Neural progenitor cell (in vitro differentiated cells): ENCODE measurements at regions not wholly inside any gene's neighbourhood (a gene's known extent, or its start where the extent isn't known, plus 50 kb on each side); places are given as distances from the start of the nearest gene placed in this dataset.
A peak's percentile ranks its signal among the peaks of the same experiment; 100 is the strongest.

Source experiments
- DNase-seq: peaks from one replicate; pipeline ENCODE4 v3.0.0-alpha.2; 2016; ENCODE audit warnings: low spot score
- H2AFZ ChIP-seq: fragments of 200-600 bp; sonication (generic); replicated peaks from 2 replicates; pipeline ENCODE4 v1.6.1; 2016; ENCODE audit warnings: antibody characterized with exemption
- H3F3A ChIP-seq: fragments of 200-600 bp; sonication (generic); 2 replicates; pipeline ENCODE4 v1.6.1; 2016; ENCODE audit warnings: antibody characterized with exemption, low read depth
- H3K27ac ChIP-seq: fragments of 200-600 bp; sonication (generic); 2 replicates; pipeline ENCODE4 v1.5.1; 2016; ENCODE audit warnings: mild to moderate bottlenecking
- H3K27me3 ChIP-seq: fragments of 200-600 bp; sonication (generic); 2 replicates; pipeline ENCODE4 v1.6.1; 2016; ENCODE audit warnings: mild to moderate bottlenecking, moderate library complexity
- H3K36me3 ChIP-seq: fragments of 200-600 bp; sonication (generic); 2 replicates; pipeline ENCODE4 v1.5.1; 2016
- H3K4me1 ChIP-seq: fragments of 200-600 bp; sonication (generic); 2 replicates; pipeline ENCODE4 v1.6.1; 2016; ENCODE audit warnings: mixed run types
- H3K4me2 ChIP-seq: fragments of 200-600 bp; sonication (generic); 2 replicates; pipeline ENCODE4 v1.6.1; 2016
- H3K4me3 ChIP-seq: fragments of 200-600 bp; sonication (generic); 2 replicates; pipeline ENCODE4 v1.5.1; 2016
- H3K79me2 ChIP-seq: fragments of 200-600 bp; sonication (generic); 2 replicates; pipeline ENCODE4 v1.6.1; 2016; ENCODE audit warnings: low read depth
- H3K9ac ChIP-seq: fragments of 200-600 bp; sonication (generic); 2 replicates; pipeline ENCODE4 v1.6.1; 2016
- H3K9me3 ChIP-seq: fragments of 200-600 bp; sonication (generic); 2 replicates; pipeline ENCODE4 v1.5.1; 2016; ENCODE audit warnings: low read depth
- H4K20me1 ChIP-seq: fragments of 200-600 bp; sonication (generic); 2 replicates; pipeline ENCODE4 v1.6.1; 2016; ENCODE audit warnings: low read depth
- H3K27ac Mint-ChIP-seq: 3 replicates; pipeline ENCODE4 v1.8.0; 2021; ENCODE audit warnings: mixed read lengths
- H3K27me3 Mint-ChIP-seq: 2 replicates; pipeline ENCODE4 v1.8.0; 2022; ENCODE audit warnings: low read depth, mild to moderate bottlenecking, inconsistent platforms, moderate library complexity, mixed read lengths; ENCODE audit not compliant: insufficient read depth
- H3K36me3 Mint-ChIP-seq: 3 replicates; pipeline ENCODE4 v1.8.0; 2021; ENCODE audit warnings: mixed read lengths
- H3K4me1 Mint-ChIP-seq: 3 replicates; pipeline ENCODE4 v1.8.0; 2021; ENCODE audit warnings: mixed read lengths
- H3K4me3 Mint-ChIP-seq: 3 replicates; pipeline ENCODE4 v1.8.0; 2021; ENCODE audit warnings: mild to moderate bottlenecking, moderate library complexity, mixed read lengths
- H3K9me3 Mint-ChIP-seq: 3 replicates; pipeline ENCODE4 v1.8.0; 2020; ENCODE audit warnings: mixed read lengths
- EZH2 ChIP-seq: fragments of 200-600 bp; sonication (generic); IDR thresholded peaks from 2 replicates; pipeline ENCODE4 v1.6.1; 2017; ENCODE audit warnings: antibody characterized with exemption, mild to moderate bottlenecking, moderate library complexity
- EZH2phosphoT487 ChIP-seq: fragments of 200-600 bp; sonication (generic); IDR thresholded peaks from 2 replicates; pipeline ENCODE4 v1.6.1; 2017; ENCODE audit warnings: antibody characterized with exemption
- TF ChIP-seq, protein P1 (sequence below): fragments of 200-600 bp; sonication (generic); IDR thresholded peaks from 2 replicates; pipeline ENCODE4 v1.5.1; 2017; ENCODE audit warnings: antibody characterized with exemption, mild to moderate bottlenecking

DNA sequence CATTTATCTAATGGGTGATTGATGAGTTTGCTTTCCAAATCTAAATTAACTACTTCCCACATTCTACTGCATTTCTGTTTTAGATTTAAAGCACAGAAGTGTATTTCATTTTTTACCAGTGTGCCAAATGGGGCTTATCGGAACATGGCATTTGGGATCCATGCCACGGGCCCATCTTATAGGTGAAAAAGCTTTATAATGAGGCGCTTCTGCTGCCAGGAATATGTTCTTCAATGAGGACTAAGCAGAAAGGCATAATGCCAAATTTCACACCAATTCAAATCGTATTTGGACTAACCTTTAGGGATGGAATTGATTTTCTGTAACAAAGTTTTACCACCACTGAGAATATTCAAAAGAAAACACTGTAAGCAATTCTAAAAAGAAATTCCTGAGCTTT lies 803.5 kb upstream of the FLRT2 start:
- no peaks in the 10 kb centered on the region for H3K79me2 ChIP-seq
- H3K27me3 ChIP-seq, result no peaks in the 10 kb centered on the region
- TF ChIP-seq, protein P1, sequence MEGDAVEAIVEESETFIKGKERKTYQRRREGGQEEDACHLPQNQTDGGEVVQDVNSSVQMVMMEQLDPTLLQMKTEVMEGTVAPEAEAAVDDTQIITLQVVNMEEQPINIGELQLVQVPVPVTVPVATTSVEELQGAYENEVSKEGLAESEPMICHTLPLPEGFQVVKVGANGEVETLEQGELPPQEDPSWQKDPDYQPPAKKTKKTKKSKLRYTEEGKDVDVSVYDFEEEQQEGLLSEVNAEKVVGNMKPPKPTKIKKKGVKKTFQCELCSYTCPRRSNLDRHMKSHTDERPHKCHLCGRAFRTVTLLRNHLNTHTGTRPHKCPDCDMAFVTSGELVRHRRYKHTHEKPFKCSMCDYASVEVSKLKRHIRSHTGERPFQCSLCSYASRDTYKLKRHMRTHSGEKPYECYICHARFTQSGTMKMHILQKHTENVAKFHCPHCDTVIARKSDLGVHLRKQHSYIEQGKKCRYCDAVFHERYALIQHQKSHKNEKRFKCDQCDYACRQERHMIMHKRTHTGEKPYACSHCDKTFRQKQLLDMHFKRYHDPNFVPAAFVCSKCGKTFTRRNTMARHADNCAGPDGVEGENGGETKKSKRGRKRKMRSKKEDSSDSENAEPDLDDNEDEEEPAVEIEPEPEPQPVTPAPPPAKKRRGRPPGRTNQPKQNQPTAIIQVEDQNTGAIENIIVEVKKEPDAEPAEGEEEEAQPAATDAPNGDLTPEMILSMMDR, result no peak
- no peak for TF ChIP-seq EZH2
- TF ChIP-seq EZH2phosphoT487, result no peak
- Mint-ChIP-seq H3K4me3 (no peak overlapping the region), H3K27me3 (no peaks in the 10 kb centered on the region), H3K27ac (no peak overlapping the region), H3K4me1 (no peaks in the 10 kb centered on the region), H3K9me3 (no peaks in the 10 kb centered on the region), H3K36me3 (no peaks in the 10 kb centered on the region)
- no peak overlapping the region for H3K4me2 ChIP-seq
- no peaks in the 10 kb centered on the region for H3K4me1 ChIP-seq
- H3K9ac ChIP-seq, result no peak overlapping the region
- no peaks in the 10 kb centered on the region for H4K20me1 ChIP-seq
- no peaks in the 10 kb centered on the region for H3F3A ChIP-seq
- no peak overlapping the region for H2AFZ ChIP-seq
- no peak overlapping the region for H3K27ac ChIP-seq
- H3K9me3 ChIP-seq, result no peaks in the 10 kb centered on the region
- DNase-seq, result no peak
- H3K36me3 ChIP-seq, result no peaks in the 10 kb centered on the region
- no peak overlapping the region for H3K4me3 ChIP-seq

DNA sequence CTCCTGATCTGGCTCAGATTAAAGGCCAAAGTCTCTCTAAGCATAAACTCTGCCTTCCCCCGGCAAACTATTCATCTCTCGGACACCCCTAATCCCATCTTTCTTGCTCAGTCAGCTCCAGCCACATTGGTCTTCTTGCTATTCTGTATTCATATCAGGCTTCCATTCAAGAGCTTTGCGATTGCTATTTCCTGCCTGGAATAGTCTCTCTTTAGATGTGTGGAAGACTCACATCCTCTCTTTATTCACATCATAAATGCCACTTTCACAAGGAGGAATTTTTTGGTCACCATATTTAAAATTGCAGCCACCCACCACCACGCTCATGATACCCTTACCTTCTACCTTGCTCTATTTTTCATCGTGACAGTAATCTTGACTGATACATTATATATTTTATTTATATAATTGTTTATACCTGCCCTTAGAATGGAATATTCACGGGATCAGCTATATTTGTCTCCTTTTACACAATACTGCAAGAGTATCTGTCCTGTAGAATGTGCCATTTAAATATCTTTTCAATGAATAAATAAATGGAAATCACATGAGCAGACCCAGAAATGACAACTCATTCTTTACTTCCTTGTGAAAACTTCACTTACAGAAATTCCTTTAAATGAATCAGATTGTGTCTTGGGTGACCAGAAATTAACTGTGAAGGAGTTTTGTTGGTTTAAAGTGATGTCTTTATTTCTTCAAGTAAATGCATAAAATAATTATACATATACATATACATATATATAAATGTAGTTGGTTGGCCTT lies 780.6 kb upstream of the FLRT2 start:
- TF ChIP-seq EZH2, result no peak
- TF ChIP-seq EZH2phosphoT487, result no peak
- TF ChIP-seq, protein P1, result no peak
- H3K27me3 Mint-ChIP-seq, result peaks cover 6% of the 10 kb centered on the region
- H3K36me3 Mint-ChIP-seq, result no peaks in the 10 kb centered on the region
- peaks cover 2% of the 10 kb centered on the region for H3K9me3 Mint-ChIP-seq
- H3K4me3 Mint-ChIP-seq, result no peak overlapping the region
- Histone ChIP-seq H3K9ac (no peak overlapping the region), H2AFZ (no peak overlapping the region), H3F3A (no peaks in the 10 kb centered on the region), H3K79me2 (no peaks in the 10 kb centered on the region), H3K4me1 (peaks cover 12% of the 10 kb centered on the region), H3K27me3 (no peaks in the 10 kb centered on the region), H3K27ac (no peak overlapping the region), H3K36me3 (no peaks in the 10 kb centered on the region), H3K9me3 (no peaks in the 10 kb centered on the region), H3K4me3 (no peak overlapping the region), H3K4me2 (no peak overlapping the region), H4K20me1 (no peaks in the 10 kb centered on the region)
- H3K4me1 Mint-ChIP-seq, result peaks cover 15% of the 10 kb centered on the region
- H3K27ac Mint-ChIP-seq, result no peak overlapping the region
- DNase-seq, result no peak

GRCh38 chr14:84750284-84750683 lies 779.7 kb upstream of the FLRT2 start:
- TF ChIP-seq, protein P1, result no peak
- no peak for TF ChIP-seq EZH2
- TF ChIP-seq EZH2phosphoT487, result no peak
- Mint-ChIP-seq H3K9me3 (peaks cover 2% of the 10 kb centered on the region), H3K27ac (peak overlapping the region; percentile 21), H3K4me1 (peaks cover 15% of the 10 kb centered on the region), H3K4me3 (no peak overlapping the region), H3K36me3 (no peaks in the 10 kb centered on the region), H3K27me3 (peaks cover 6% of the 10 kb centered on the region)
- Histone ChIP-seq H4K20me1 (no peaks in the 10 kb centered on the region), H3K36me3 (no peaks in the 10 kb centered on the region), H3K4me2 (no peak overlapping the region), H3K27me3 (no peaks in the 10 kb centered on the region), H3F3A (no peaks in the 10 kb centered on the region), H3K79me2 (no peaks in the 10 kb centered on the region), H2AFZ (peak overlapping the region; percentile 78), H3K9ac (no peak overlapping the region), H3K4me1 (peaks cover 12% of the 10 kb centered on the region), H3K4me3 (no peak overlapping the region), H3K27ac (no peak overlapping the region), H3K9me3 (no peaks in the 10 kb centered on the region)
- DNase-seq, result no peak
